NB4 (cell line): ENCODE measurements at regions not wholly inside any gene's neighbourhood (a gene's known extent, or its start where the extent isn't known, plus 50 kb on each side); places are given as distances from the start of the nearest gene placed in this dataset.

Experiments
- CTCF ChIP-seq: IDR thresholded peaks from one replicate; pipeline ENCODE4 v1.5.1; 2012; ENCODE audit warnings: low read depth, low read length
- POLR2A ChIP-seq: IDR thresholded peaks from 2 replicates; pipeline ENCODE4 v1.6.1; 2011; ENCODE audit warnings: mild to moderate bottlenecking; ENCODE audit not compliant: insufficient read length; ENCODE audit errors: extremely low read depth

- no peak for TF ChIP-seq POLR2A
- no peak for TF ChIP-seq CTCF
Measured at GRCh38 chr5:132134384-132134783, 60.8 kb downstream of the CSF2 start.
